K562 (cell line): ENCODE measurements at regions not wholly inside any gene's neighbourhood (a gene's known extent, or its start where the extent isn't known, plus 50 kb on each side); places are given as distances from the start of the nearest gene placed in this dataset.

Experiments used
- ATAC-seq: fragments of 200-7000 bp; cut with Tn5 transposase; 3 replicates; pipeline ENCODE4 v1.9.1; 2020; ENCODE audit warnings: moderate library complexity
- BruUV-seq: library from RNA; stranded (reverse); fragments of 400-500 nt; replicated peaks from 2 replicates; lab custom pipeline; 2021; lab: Mats Ljungman, UMichigan
- CTCF ChIA-PET: fragments of 300-600 bp; formaldehyde crosslinking; extraction: SDS; loops from one replicate; lab custom pipeline; 2021; ENCODE audit warnings: low intra/inter-chr PET ratio; lab: Yijun Ruan, JAX
- POLR2A ChIA-PET: fragments of 300-600, 350-650 bp; sonication (Branson Sonifier 250); formaldehyde crosslinking; extraction: SDS; loops from one replicate; lab custom pipeline; 2021; ENCODE audit warnings: antibody characterized with exemption, inconsistent platforms; lab: Yijun Ruan, JAX
- DNase-seq, 4 experiments: peaks; one replicate each; pipeline versions ENCODE4 v3.0.0 to v3.0.0-alpha.2; 2011 to 2018; ENCODE audit warnings: low spot score in 3 of 4, mixed read lengths in 3 of 4; ENCODE audit errors: extremely low read depth in 1 of 4
- FAIRE-seq: peaks from 2 replicates; lab custom pipeline; 2011; peaks lifted over from hg19 to GRCh38; lab: Jason Lieb, UNC
- H2AFZ ChIP-seq: 2 replicates; pipeline ENCODE4 v1.6.0; 2011; ENCODE audit warnings: low read depth, low read length, control low read depth, inconsistent platforms
- H3K27ac ChIP-seq: fragments of 200-600 bp; 3 replicates; pipeline ENCODE4 v1.8.0; 2011; ENCODE audit warnings: low read depth, mild to moderate bottlenecking, control low read depth, inconsistent platforms, low read length, moderate library complexity, mixed read lengths; ENCODE audit errors: extremely low read depth
- H3K27me3 ChIP-seq, 2 experiments: fragments of 300-600 bp in 1 of 2; 2 replicates in 1 of 2; 3 replicates in 1 of 2; pipeline versions ENCODE4 v1.6.0 to v1.8.0; 2011; ENCODE audit warnings: inconsistent platforms in 2 of 2, low read length in 2 of 2, mild to moderate bottlenecking in 1 of 2, mixed read lengths in 1 of 2, moderate library complexity in 1 of 2; ENCODE audit not compliant: control insufficient read depth in 2 of 2, insufficient read depth in 2 of 2
- H3K36me3 ChIP-seq: fragments of 300-600 bp; 3 replicates; pipeline ENCODE4 v1.8.0; 2011; ENCODE audit warnings: mild to moderate bottlenecking, low read length, inconsistent platforms; ENCODE audit not compliant: control insufficient read depth, insufficient read depth
- H3K4me1 ChIP-seq, 2 experiments: fragments of 200-600 bp in 1 of 2; replicated peaks in 1 of 2; 2 replicates in 1 of 2; 3 replicates in 1 of 2; pipeline versions ENCODE4 v1.5.1 to v1.8.0; 2011; ENCODE audit warnings: inconsistent platforms in 2 of 2, low read length in 2 of 2, mild to moderate bottlenecking in 1 of 2, mixed read lengths in 1 of 2, moderate library complexity in 1 of 2; ENCODE audit not compliant: control insufficient read depth in 2 of 2, insufficient read depth in 2 of 2
- H3K4me2 ChIP-seq: 2 replicates; pipeline ENCODE4 v1.6.1; 2011; ENCODE audit warnings: low read length, control low read depth, inconsistent platforms, mixed read lengths; ENCODE audit not compliant: insufficient read depth
- H3K4me3 ChIP-seq: fragments of 200-600 bp; sonication (generic), shearing (Covaris generic); 2 replicates; pipeline ENCODE4 v1.5.1; 2016; ENCODE audit warnings: control low read depth, inconsistent platforms
- H3K79me2 ChIP-seq: fragments of 200-600 bp; 3 replicates; pipeline ENCODE4 v1.8.0; 2011; ENCODE audit warnings: low read length, inconsistent platforms; ENCODE audit not compliant: control insufficient read depth, insufficient read depth
- H3K9ac ChIP-seq, 2 experiments: 2 replicates each; pipeline versions ENCODE4 v1.6.0 to v1.6.1; 2011; ENCODE audit warnings: low read depth in 2 of 2, low read length in 2 of 2, control low read depth in 1 of 2, inconsistent platforms in 1 of 2, mild to moderate bottlenecking in 1 of 2, mixed read lengths in 1 of 2; ENCODE audit not compliant: insufficient read depth in 1 of 2
- H3K9me1 ChIP-seq: one replicate; pipeline ENCODE4 v1.6.0; 2011; ENCODE audit warnings: inconsistent platforms, mild to moderate bottlenecking, low read length, moderate library complexity; ENCODE audit not compliant: control insufficient read depth, insufficient read depth
- H3K9me3 ChIP-seq: replicated peaks from 2 replicates; pipeline ENCODE4 v1.5.1; 2011; ENCODE audit warnings: low read depth, low read length, inconsistent platforms; ENCODE audit not compliant: control insufficient read depth, insufficient read depth
- H4K20me1 ChIP-seq: replicated peaks from 2 replicates; pipeline ENCODE4 v1.6.1; 2011; ENCODE audit warnings: low read length, inconsistent platforms, mixed read lengths; ENCODE audit not compliant: control insufficient read depth, insufficient read depth
- ARHGAP35 ChIP-seq: fragments of 450-650 bp; IDR thresholded peaks from 2 replicates; pipeline ENCODE4 v1.6.1; 2018; ENCODE audit not compliant: partially characterized antibody
- CTCF ChIP-seq, 3 experiments: IDR thresholded peaks in 2 of 3; conservative IDR thresholded peaks in 1 of 3; 2 replicates each; pipeline ENCODE4 v1.5.1; 2011 to 2012; ENCODE audit warnings: low read length in 3 of 3, mild to moderate bottlenecking in 3 of 3, control low read depth in 2 of 3, improper control_type of control experiment in 1 of 3, inconsistent platforms in 1 of 3, low read depth in 1 of 3, mixed read lengths in 1 of 3, moderate library complexity in 1 of 3; ENCODE audit not compliant: insufficient read depth in 2 of 3
- DMBX1 ChIP-seq: fragments of 250-450 bp; sonication (Bioruptor Pico); IDR thresholded peaks from 2 replicates; pipeline ENCODE4 v1.8.0; 2022; ENCODE audit warnings: inconsistent platforms, mild to moderate bottlenecking, moderate library complexity, borderline replicate concordance
- DPF2 ChIP-seq: fragments of 450-650 bp; IDR thresholded peaks from 2 replicates; pipeline ENCODE4 v1.6.1; 2016
- FOXK1 ChIP-seq: sonication (generic); formaldehyde crosslinking; IDR thresholded peaks from 2 replicates; pipeline ENCODE4 v1.8.0; 2022; ENCODE audit warnings: missing genetic modification reagents, mild to moderate bottlenecking, borderline replicate concordance
- FOXK2 ChIP-seq, 2 experiments: fragments of 450-650 bp; IDR thresholded peaks in 1 of 2; conservative IDR thresholded peaks in 1 of 2; 2 replicates each; pipeline ENCODE4 v1.6.1; 2016; ENCODE audit warnings: low read depth in 2 of 2, mild to moderate bottlenecking in 1 of 2
- MLX ChIP-seq, 2 experiments: fragments of 450-650 bp in 1 of 2; sonication (generic) in 1 of 2; formaldehyde crosslinking; conservative IDR thresholded peaks; 2 replicates each; pipeline versions ENCODE4 v1.4.0 to v1.8.1; 2020 to 2022; ENCODE audit warnings: mild to moderate bottlenecking in 1 of 2, missing genetic modification reagents in 1 of 2
- MTA1 ChIP-seq: fragments of 450-650 bp; IDR thresholded peaks from 2 replicates; pipeline ENCODE4 v1.6.1; 2017; ENCODE audit warnings: borderline replicate concordance
- NR3C1 ChIP-seq: sonication (generic); formaldehyde crosslinking; IDR thresholded peaks from 2 replicates; pipeline ENCODE4 v1.8.1; 2022; ENCODE audit warnings: missing genetic modification reagents
- SMAD1 ChIP-seq: fragments of 150-350 bp; IDR thresholded peaks from 2 replicates; pipeline ENCODE4 v1.6.1; 2014; ENCODE audit warnings: low read length, low read depth; ENCODE audit not compliant: partially characterized antibody
- WGBS: fragments of 100-300 bp; shearing (Covaris generic); methylation state at CpG from one replicate; pipeline ENCODE4 v1.1.6; 2016; ENCODE audit warnings: low coverage, mixed read lengths; ENCODE audit not compliant: insufficient coverage; ENCODE audit errors: missing lambda C conversion rate; 5-methylcytosine and 5-hydroxymethylcytosine counted together
- in situ Hi-C: fragments of 300-500 bp; cut with MboI; formaldehyde crosslinking; loops from 4 replicates; pipeline ENCODE4 v1.15.0; 2018; ENCODE audit warnings: inconsistent platforms, mixed read lengths
- intact Hi-C: fragments of 100-400 bp; cut with micrococcal nuclease; formaldehyde crosslinking; loops from 2 replicates; pipeline ENCODE4 v1.14.2; 2022
- TF ChIP-seq, protein P1 (sequence below): fragments of 450-650 bp; IDR thresholded peaks from 2 replicates; pipeline ENCODE4 v1.6.1; 2017; ENCODE audit warnings: antibody characterized with exemption, mild to moderate bottlenecking

DNA sequence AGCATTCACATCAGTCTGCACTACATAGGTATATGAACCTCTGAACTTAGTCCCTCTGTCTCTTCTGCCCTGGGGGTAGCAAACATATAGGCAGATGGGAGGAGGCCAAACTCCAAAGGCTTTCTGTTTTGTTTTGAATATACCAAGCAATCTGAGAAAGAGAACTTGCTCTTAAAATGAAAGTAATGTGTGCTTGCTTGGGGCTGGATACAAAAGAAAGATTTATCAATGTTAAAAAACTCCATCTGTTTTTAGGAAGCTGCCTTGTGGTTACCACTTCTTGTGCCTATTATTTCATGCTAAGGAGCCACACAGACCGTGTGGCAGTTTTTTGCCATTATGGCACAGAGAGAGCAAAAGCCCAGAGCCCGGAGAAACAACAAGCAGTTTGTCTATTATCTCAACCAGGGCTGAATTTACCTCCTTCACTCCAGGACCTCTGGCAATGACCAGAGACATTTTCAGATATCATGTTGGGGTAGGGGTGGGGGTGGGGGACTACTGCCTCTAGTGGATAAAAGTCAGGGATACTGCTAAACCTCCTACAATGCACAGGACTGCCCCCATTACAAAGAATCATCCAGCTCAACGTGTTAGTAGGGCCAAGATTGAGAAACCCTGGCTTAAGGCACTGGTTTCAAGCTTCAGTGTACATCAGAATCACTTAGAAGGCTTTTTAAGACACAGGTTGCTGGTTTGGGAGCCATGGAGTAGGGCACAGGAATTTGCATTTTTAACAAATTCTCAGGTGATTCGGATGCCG is 124.2 kb downstream of the APIP start:
- CTCF ChIA-PET: no interaction called here
- 50% methylated on average over 5 of the region's 5 CpGs for WGBS
- POLR2A ChIA-PET: interaction anchor here (0.7 to 1.1 kb wide), 2 partner anchors 10 to 18 kb away, joined by 3 read pairs; no protein-coding TSS in a partner anchor

More for the DNA sequence above, 124.2 kb downstream of the APIP start:
- no peaks in the 10 kb centered on the region for H3K79me2 ChIP-seq
- intact Hi-C loops: loop anchor here (2.0 to 5.0 kb wide), 2 partner anchors 45 to 99 kb away; no protein-coding TSS in a partner anchor
- no peaks in the 10 kb centered on the region for H3K27me3 ChIP-seq
- H3K4me3 ChIP-seq: no peak overlapping the region
- H3K9me3 ChIP-seq: peaks cover 3% of the 10 kb centered on the region; the same call in 1 of the 2 replicates
- peak; percentile 87 for ATAC-seq
- TF ChIP-seq MLX (CRISPR knock-in tag; conservative IDR thresholded peaks at IDR 0.05) (no peak), SMAD1 (no peak), ARHGAP35 (no peak), FOXK1 (CRISPR knock-in tag) (no peak), DMBX1 (0 out of 2 replicates have a peak, but pooled peaks have one; percentile 28), MTA1 (no peak), CTCF (IDR thresholded peaks at IDR 0.05 in 2 of 3, conservative IDR thresholded peaks at IDR 0.05 in 1 of 3; ENCODE audit: insufficient read depth in 2 of 3, low read depth in 1 of 3, low read length in 3 of 3) (peak in 2 of 3 experiments; percentile 26 to 28; a peak in 3 of 6 replicates), DPF2 (no peak), NR3C1 (CRISPR knock-in tag) (no peak), FOXK2 (conservative IDR thresholded peaks at IDR 0.05 in 1 of 2, IDR thresholded peaks at IDR 0.05 in 1 of 2; ENCODE audit: low read depth in 2 of 2) (no peak)
- TF ChIP-seq, protein P1, sequence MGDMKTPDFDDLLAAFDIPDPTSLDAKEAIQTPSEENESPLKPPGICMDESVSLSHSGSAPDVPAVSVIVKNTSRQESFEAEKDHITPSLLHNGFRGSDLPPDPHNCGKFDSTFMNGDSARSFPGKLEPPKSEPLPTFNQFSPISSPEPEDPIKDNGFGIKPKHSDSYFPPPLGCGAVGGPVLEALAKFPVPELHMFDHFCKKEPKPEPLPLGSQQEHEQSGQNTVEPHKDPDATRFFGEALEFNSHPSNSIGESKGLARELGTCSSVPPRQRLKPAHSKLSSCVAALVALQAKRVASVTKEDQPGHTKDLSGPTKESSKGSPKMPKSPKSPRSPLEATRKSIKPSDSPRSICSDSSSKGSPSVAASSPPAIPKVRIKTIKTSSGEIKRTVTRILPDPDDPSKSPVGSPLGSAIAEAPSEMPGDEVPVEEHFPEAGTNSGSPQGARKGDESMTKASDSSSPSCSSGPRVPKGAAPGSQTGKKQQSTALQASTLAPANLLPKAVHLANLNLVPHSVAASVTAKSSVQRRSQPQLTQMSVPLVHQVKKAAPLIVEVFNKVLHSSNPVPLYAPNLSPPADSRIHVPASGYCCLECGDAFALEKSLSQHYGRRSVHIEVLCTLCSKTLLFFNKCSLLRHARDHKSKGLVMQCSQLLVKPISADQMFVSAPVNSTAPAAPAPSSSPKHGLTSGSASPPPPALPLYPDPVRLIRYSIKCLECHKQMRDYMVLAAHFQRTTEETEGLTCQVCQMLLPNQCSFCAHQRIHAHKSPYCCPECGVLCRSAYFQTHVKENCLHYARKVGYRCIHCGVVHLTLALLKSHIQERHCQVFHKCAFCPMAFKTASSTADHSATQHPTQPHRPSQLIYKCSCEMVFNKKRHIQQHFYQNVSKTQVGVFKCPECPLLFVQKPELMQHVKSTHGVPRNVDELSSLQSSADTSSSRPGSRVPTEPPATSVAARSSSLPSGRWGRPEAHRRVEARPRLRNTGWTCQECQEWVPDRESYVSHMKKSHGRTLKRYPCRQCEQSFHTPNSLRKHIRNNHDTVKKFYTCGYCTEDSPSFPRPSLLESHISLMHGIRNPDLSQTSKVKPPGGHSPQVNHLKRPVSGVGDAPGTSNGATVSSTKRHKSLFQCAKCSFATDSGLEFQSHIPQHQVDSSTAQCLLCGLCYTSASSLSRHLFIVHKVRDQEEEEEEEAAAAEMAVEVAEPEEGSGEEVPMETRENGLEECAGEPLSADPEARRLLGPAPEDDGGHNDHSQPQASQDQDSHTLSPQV: peak; percentile 41; the same call in 1 of the 2 replicates
- TF ChIP-seq, all 486 proteins: peak for 3
- Histone ChIP-seq H3K4me2 (no peak overlapping the region), H3K9ac (no peak overlapping the region), H2AFZ (peak overlapping the region; percentile 90), H3K27ac (peak overlapping the region; percentile 49; the same call in 1 of the 3 replicates), H4K20me1 (no peaks in the 10 kb centered on the region), H3K36me3 (no peaks in the 10 kb centered on the region), H3K9me1 (no peaks in the 10 kb centered on the region), H3K4me1 (no peaks in the 10 kb centered on the region; a peak in 2 of 5 replicates)
- in situ Hi-C loops: no loop called here
- no peak for FAIRE-seq
- BruUV-seq: no TSS peak
- peak; percentile 29 to 66 (median 38) for DNase-seq
